Right lobe of liver (tissue), 4 donors: ENCODE measurements at regions not wholly inside any gene's neighbourhood (a gene's known extent, or its start where the extent isn't known, plus 50 kb on each side); places are given as distances from the start of the nearest gene placed in this dataset.

Experiments
- CTCF ChIP-seq, 4 donors: fragments of 200-600 bp in 3 of 4; fragments of 450-650 bp in 1 of 4; IDR thresholded peaks; one replicate each; pipeline versions ENCODE4 v1.5.1 to v1.8.0; 2016 to 2022; ENCODE audit warnings: antibody characterized with exemption in 4 of 4, mild to moderate bottlenecking in 2 of 4
- POLR2A ChIP-seq: fragments of 450-650 bp; IDR thresholded peaks from one replicate; pipeline ENCODE4 v1.6.1; 2017; ENCODE audit warnings: antibody characterized with exemption, mild to moderate bottlenecking
- donor health status: DM: no; HTN: no; CAD: no.
- donor health status: DM: no; HTN: no; CAD: no.
- donor health status: DM: no; HTN: yes; CAD: no.

- TF ChIP-seq CTCF (IDR thresholded peaks at IDR 0.05) (no peak), POLR2A (no peak)
Observed at GRCh38 chr17:13088666-13089065, 70.8 kb upstream of the ELAC2 start.
